GM12878 (cell line): ENCODE measurements at regions not wholly inside any gene's neighbourhood (a gene's known extent, or its start where the extent isn't known, plus 50 kb on each side); places are given as distances from the start of the nearest gene placed in this dataset.

Experiments used
- ATAC-seq: fragments of 200-7000 bp; cut with Tn5 transposase; 3 replicates; pipeline ENCODE4 v1.9.1; 2020; ENCODE audit warnings: mild to moderate bottlenecking, moderate library complexity
- BruUV-seq: library from RNA; stranded (reverse); fragments of 400-500 nt; replicated peaks from 2 replicates; lab custom pipeline; 2021; lab: Mats Ljungman, UMichigan
- CTCF ChIA-PET: fragments of 300-600 bp; sonication (Branson Sonifier 250); formaldehyde crosslinking; extraction: SDS; loops from one replicate; lab custom pipeline; 2021; ENCODE audit warnings: inconsistent platforms; lab: Yijun Ruan, JAX
- POLR2A ChIA-PET: fragments of 350-600 bp; formaldehyde crosslinking; extraction: SDS; loops from one replicate; lab custom pipeline; 2021; ENCODE audit warnings: inconsistent platforms; lab: Charles Lee
- RAD21 ChIA-PET: fragments of 300-600 bp; sonication (Branson Sonifier 250); formaldehyde crosslinking; loops from one replicate; lab custom pipeline; 2023; ENCODE audit warnings: antibody characterized with exemption; ENCODE audit not compliant: unreplicated experiment; lab: Charles Lee
- SMC1A ChIA-PET: fragments of 300-600 bp; sonication (Branson Sonifier 250); formaldehyde crosslinking; loops from one replicate; lab custom pipeline; 2023; ENCODE audit not compliant: unreplicated experiment, uncharacterized antibody; lab: Charles Lee
- DNase-seq: peaks from one replicate; pipeline ENCODE4 v3.0.0-alpha.2; 2011; ENCODE audit warnings: low read depth, low spot score
- FAIRE-seq: peaks from 3 replicates; lab custom pipeline; 2011; peaks lifted over from hg19 to GRCh38; lab: Jason Lieb, UNC
- H2AFZ ChIP-seq: 2 replicates; pipeline ENCODE4 v1.6.0; 2011; ENCODE audit warnings: low read depth, low read length, control low read depth; ENCODE audit not compliant: control insufficient read depth
- H3K27ac ChIP-seq: 2 replicates; pipeline ENCODE4 v1.5.1; 2011; ENCODE audit warnings: control low read depth; ENCODE audit not compliant: control insufficient read depth, insufficient read depth
- H3K27me3 ChIP-seq, 2 experiments: replicated peaks in 1 of 2; 2 replicates each; pipeline versions ENCODE4 v1.6.0 to v1.6.1; 2011; ENCODE audit warnings: low read length in 1 of 2; ENCODE audit not compliant: control insufficient read depth in 2 of 2, insufficient read depth in 2 of 2
- H3K36me3 ChIP-seq, 2 experiments: 2 replicates each; pipeline ENCODE4 v1.5.1; 2011; ENCODE audit warnings: low read length in 1 of 2; ENCODE audit not compliant: control insufficient read depth in 2 of 2, insufficient read depth in 2 of 2
- H3K4me1 ChIP-seq: 2 replicates; pipeline ENCODE4 v1.6.1; 2011; ENCODE audit warnings: mild to moderate bottlenecking, low read length, moderate library complexity, mixed read lengths; ENCODE audit not compliant: control insufficient read depth, insufficient read depth
- H3K4me2 ChIP-seq: 2 replicates; pipeline ENCODE4 v1.6.0; 2011; ENCODE audit warnings: control low read depth; ENCODE audit not compliant: control insufficient read depth, insufficient read depth
- H3K4me3 ChIP-seq: fragments of 200-600 bp; sonication (generic); 2 replicates; pipeline ENCODE4 v1.5.1; 2016
- H3K79me2 ChIP-seq: 2 replicates; pipeline ENCODE4 v1.6.0; 2011; ENCODE audit warnings: low read length; ENCODE audit not compliant: control insufficient read depth, insufficient read depth
- H3K9ac ChIP-seq: 2 replicates; pipeline ENCODE4 v1.8.0; 2011; ENCODE audit warnings: low read length, control low read depth, mixed read lengths; ENCODE audit not compliant: control insufficient read depth, insufficient read depth
- H3K9me3 ChIP-seq: replicated peaks from 3 replicates; pipeline ENCODE4 v1.5.1; 2011; ENCODE audit warnings: mild to moderate bottlenecking, low read length; ENCODE audit not compliant: control insufficient read depth, insufficient read depth
- H4K20me1 ChIP-seq: 2 replicates; pipeline ENCODE4 v1.6.0; 2011; ENCODE audit not compliant: control insufficient read depth, insufficient read depth
- CBX3 ChIP-seq: fragments of 200-600 bp; sonication (generic); IDR thresholded peaks from 2 replicates; pipeline ENCODE4 v1.6.1; 2016; ENCODE audit warnings: low read depth, borderline replicate concordance
- CHD4 ChIP-seq: fragments of 200-600 bp; sonication (generic); IDR thresholded peaks from 2 replicates; pipeline ENCODE4 v1.6.1; 2016; ENCODE audit warnings: mild to moderate bottlenecking
- ELK1 ChIP-seq: IDR thresholded peaks from 2 replicates; pipeline ENCODE4 v1.6.1; 2012; ENCODE audit warnings: low read depth, low read length, improper control_type of control experiment
- HCFC1 ChIP-seq: fragments of 150-350 bp; IDR thresholded peaks from 2 replicates; pipeline ENCODE4 v1.6.1; 2014; ENCODE audit warnings: low read length
- RFX5 ChIP-seq: IDR thresholded peaks from 2 replicates; pipeline ENCODE4 v1.6.1; 2011; ENCODE audit warnings: low read depth, low read length, improper control_type of control experiment
- SIN3A ChIP-seq: IDR thresholded peaks from 2 replicates; pipeline ENCODE4 v1.6.1; 2012; ENCODE audit warnings: low read depth, low read length, improper control_type of control experiment
- SIX5 ChIP-seq: IDR thresholded peaks from 2 replicates; pipeline ENCODE4 v1.6.1; 2011; ENCODE audit warnings: mild to moderate bottlenecking, low read depth, low read length, moderate library complexity; ENCODE audit not compliant: severe bottlenecking
- SMC3 ChIP-seq: IDR thresholded peaks from 2 replicates; pipeline ENCODE4 v1.6.1; 2011; ENCODE audit warnings: low read length, improper control_type of control experiment, borderline replicate concordance
- TARDBP ChIP-seq: IDR thresholded peaks from 2 replicates; pipeline ENCODE4 v1.6.1; 2016; ENCODE audit warnings: borderline replicate concordance
- TCF12 ChIP-seq: IDR thresholded peaks from 2 replicates; pipeline ENCODE4 v1.6.1; 2011; ENCODE audit warnings: low read depth, mild to moderate bottlenecking, low read length
- YY1 ChIP-seq: IDR thresholded peaks from 2 replicates; pipeline ENCODE4 v1.6.1; 2011; ENCODE audit warnings: low read depth, mild to moderate bottlenecking, low read length
- WGBS: methylation state at CpG from one replicate; pipeline ENCODE4 v1.1.6; 2016; ENCODE audit warnings: low lambda C conversion rate; ENCODE audit not compliant: insufficient replicate concordance, insufficient coverage; ENCODE audit errors: missing lambda C conversion rate; 5-methylcytosine and 5-hydroxymethylcytosine counted together
- in situ Hi-C: fragments of 300-500 bp; cut with MboI; formaldehyde crosslinking; loops from 9 replicates; pipeline ENCODE4 v1.14.3; 2018; ENCODE audit warnings: mixed read lengths
- intact Hi-C: fragments of 100-400 bp; cut with micrococcal nuclease; formaldehyde crosslinking; loops from one replicate; pipeline ENCODE4 v1.14.2; 2022; ENCODE audit not compliant: unreplicated experiment
- TF ChIP-seq, protein P1 (sequence below): fragments of 450-650 bp; IDR thresholded peaks from 2 replicates; pipeline ENCODE4 v1.6.1; 2017; ENCODE audit warnings: mild to moderate bottlenecking, moderate library complexity

- Histone ChIP-seq H4K20me1 (no peaks in the 10 kb centered on the region), H3K4me1 (no peaks in the 10 kb centered on the region), H3K4me3 (no peak overlapping the region), H3K9me3 (no peaks in the 10 kb centered on the region), H3K27ac (no peak overlapping the region), H3K27me3 (no peaks in the 10 kb centered on the region), H3K9ac (no peak overlapping the region), H3K79me2 (no peaks in the 10 kb centered on the region), H3K36me3 (no peaks in the 10 kb centered on the region), H2AFZ (no peak overlapping the region), H3K4me2 (no peak overlapping the region)
- ChIA-PET RAD21 (no interaction called here), POLR2A (interaction anchor here (0.5 kb wide), 1 partner anchor 266 kb away, joined by 4 read pairs; no protein-coding TSS in a partner anchor), CTCF (no interaction called here), SMC1A (no interaction called here)
- intact Hi-C loops (no loop called here), in situ Hi-C loops (loop anchor here (10.0 kb wide), 1 partner anchor 868 kb away; no protein-coding TSS in a partner anchor)
- 94% methylated on average over 1 of the region's 1 CpG for WGBS
- BruUV-seq, result no TSS peak
- ATAC-seq (no peak), DNase-seq (no peak), FAIRE-seq (no peak)
- no peak for TF ChIP-seq YY1
- TF ChIP-seq, protein P1, sequence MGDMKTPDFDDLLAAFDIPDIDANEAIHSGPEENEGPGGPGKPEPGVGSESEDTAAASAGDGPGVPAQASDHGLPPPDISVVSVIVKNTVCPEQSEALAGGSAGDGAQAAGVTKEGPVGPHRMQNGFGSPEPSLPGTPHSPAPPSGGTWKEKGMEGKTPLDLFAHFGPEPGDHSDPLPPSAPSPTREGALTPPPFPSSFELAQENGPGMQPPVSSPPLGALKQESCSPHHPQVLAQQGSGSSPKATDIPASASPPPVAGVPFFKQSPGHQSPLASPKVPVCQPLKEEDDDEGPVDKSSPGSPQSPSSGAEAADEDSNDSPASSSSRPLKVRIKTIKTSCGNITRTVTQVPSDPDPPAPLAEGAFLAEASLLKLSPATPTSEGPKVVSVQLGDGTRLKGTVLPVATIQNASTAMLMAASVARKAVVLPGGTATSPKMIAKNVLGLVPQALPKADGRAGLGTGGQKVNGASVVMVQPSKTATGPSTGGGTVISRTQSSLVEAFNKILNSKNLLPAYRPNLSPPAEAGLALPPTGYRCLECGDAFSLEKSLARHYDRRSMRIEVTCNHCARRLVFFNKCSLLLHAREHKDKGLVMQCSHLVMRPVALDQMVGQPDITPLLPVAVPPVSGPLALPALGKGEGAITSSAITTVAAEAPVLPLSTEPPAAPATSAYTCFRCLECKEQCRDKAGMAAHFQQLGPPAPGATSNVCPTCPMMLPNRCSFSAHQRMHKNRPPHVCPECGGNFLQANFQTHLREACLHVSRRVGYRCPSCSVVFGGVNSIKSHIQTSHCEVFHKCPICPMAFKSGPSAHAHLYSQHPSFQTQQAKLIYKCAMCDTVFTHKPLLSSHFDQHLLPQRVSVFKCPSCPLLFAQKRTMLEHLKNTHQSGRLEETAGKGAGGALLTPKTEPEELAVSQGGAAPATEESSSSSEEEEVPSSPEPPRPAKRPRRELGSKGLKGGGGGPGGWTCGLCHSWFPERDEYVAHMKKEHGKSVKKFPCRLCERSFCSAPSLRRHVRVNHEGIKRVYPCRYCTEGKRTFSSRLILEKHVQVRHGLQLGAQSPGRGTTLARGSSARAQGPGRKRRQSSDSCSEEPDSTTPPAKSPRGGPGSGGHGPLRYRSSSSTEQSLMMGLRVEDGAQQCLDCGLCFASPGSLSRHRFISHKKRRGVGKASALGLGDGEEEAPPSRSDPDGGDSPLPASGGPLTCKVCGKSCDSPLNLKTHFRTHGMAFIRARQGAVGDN, result no peak
- TF ChIP-seq CHD4, result no peak
- TF ChIP-seq HCFC1, result no peak
- no peak for TF ChIP-seq SIX5
- no peak for TF ChIP-seq SIN3A
- no peak for TF ChIP-seq ELK1
- TF ChIP-seq TARDBP, result no peak
- TF ChIP-seq CBX3, result no peak
- TF ChIP-seq RFX5, result no peak
- no peak for TF ChIP-seq TCF12
- no peak for TF ChIP-seq SMC3
Measured at GRCh38 chr12:88982694-88983093, 369.6 kb downstream of the DUSP6 start.
